Thyroid gland (tissue), 4 donors: ENCODE measurements at regions not wholly inside any gene's neighbourhood (a gene's known extent, or its start where the extent isn't known, plus 50 kb on each side); places are given as distances from the start of the nearest gene placed in this dataset.

ENCODE experiments used
- DNase-seq, 2 donors: peaks; one replicate each; pipeline ENCODE4 v3.0.0-alpha.2; 2019
- H3K27ac ChIP-seq, 3 donors: fragments of 200-600 bp; sonication (generic); 1 replicate in 2 of 3; 2 replicates in 1 of 3; pipeline ENCODE4 v1.5.1; 2016 to 2019; ENCODE audit warnings: mild to moderate bottlenecking in 1 of 3, moderate library complexity in 1 of 3
- H3K27me3 ChIP-seq: fragments of 200-600 bp; sonication (generic); one replicate; pipeline ENCODE4 v1.5.1; 2019
- H3K36me3 ChIP-seq, 2 donors: fragments of 200-600 bp; sonication (generic); one replicate each; pipeline ENCODE4 v1.5.1; 2016 to 2019
- H3K4me1 ChIP-seq, 2 donors: fragments of 200-600 bp; sonication (generic); one replicate each; pipeline ENCODE4 v1.5.1; 2017 to 2019
- H3K4me3 ChIP-seq, 3 donors: fragments of 200-600 bp; sonication (generic); replicated peaks in 1 of 3; 1 replicate in 2 of 3; 2 replicates in 1 of 3; pipeline ENCODE4 v1.5.1; 2016; ENCODE audit warnings: mild to moderate bottlenecking in 1 of 3
- H3K9me3 ChIP-seq: fragments of 200-600 bp; sonication (generic); one replicate; pipeline ENCODE4 v1.5.1; 2017
- POLR2A ChIP-seq, 2 donors: fragments of 450-650 bp; IDR thresholded peaks; one replicate each; pipeline ENCODE4 v1.6.1; 2017; ENCODE audit warnings: antibody characterized with exemption in 2 of 2, mild to moderate bottlenecking in 2 of 2, moderate library complexity in 1 of 2
- WGBS, 2 donors: methylation state at CpG; one replicate each; pipeline ENCODE4 v1.1.5; 2017; 5-methylcytosine and 5-hydroxymethylcytosine counted together
- intact Hi-C: fragments of 100-400 bp; cut with DNase I; formaldehyde crosslinking; loops from one replicate; pipeline ENCODE4 v1.15.1; 2023
- TF ChIP-seq, protein P1 (sequence below), 6 experiments: fragments of 200-600 bp in 3 of 6; fragments of 450-650 bp in 3 of 6; sonication (generic) in 3 of 6; IDR thresholded peaks; one replicate each; pipeline ENCODE4 v1.5.1; 2016 to 2019; ENCODE audit warnings: antibody characterized with exemption in 6 of 6, mild to moderate bottlenecking in 2 of 6, inconsistent platforms in 1 of 6, moderate library complexity in 1 of 6

GRCh38 chr22:47284360-47284759 lies 521.9 kb downstream of the TBC1D22A start:
- Histone ChIP-seq H3K4me1 (peaks cover 23 to 46% of the 10 kb centered on the region in 2 donors), H3K4me3 (no peak overlapping the region), H3K27ac (no peak overlapping the region), H3K9me3 (no peaks in the 10 kb centered on the region), H3K27me3 (no peaks in the 10 kb centered on the region), H3K36me3 (no peaks in the 10 kb centered on the region)
- no peak for DNase-seq
- TF ChIP-seq, protein P1, sequence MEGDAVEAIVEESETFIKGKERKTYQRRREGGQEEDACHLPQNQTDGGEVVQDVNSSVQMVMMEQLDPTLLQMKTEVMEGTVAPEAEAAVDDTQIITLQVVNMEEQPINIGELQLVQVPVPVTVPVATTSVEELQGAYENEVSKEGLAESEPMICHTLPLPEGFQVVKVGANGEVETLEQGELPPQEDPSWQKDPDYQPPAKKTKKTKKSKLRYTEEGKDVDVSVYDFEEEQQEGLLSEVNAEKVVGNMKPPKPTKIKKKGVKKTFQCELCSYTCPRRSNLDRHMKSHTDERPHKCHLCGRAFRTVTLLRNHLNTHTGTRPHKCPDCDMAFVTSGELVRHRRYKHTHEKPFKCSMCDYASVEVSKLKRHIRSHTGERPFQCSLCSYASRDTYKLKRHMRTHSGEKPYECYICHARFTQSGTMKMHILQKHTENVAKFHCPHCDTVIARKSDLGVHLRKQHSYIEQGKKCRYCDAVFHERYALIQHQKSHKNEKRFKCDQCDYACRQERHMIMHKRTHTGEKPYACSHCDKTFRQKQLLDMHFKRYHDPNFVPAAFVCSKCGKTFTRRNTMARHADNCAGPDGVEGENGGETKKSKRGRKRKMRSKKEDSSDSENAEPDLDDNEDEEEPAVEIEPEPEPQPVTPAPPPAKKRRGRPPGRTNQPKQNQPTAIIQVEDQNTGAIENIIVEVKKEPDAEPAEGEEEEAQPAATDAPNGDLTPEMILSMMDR (IDR thresholded peaks at IDR 0.05), result no peak
- no peak for TF ChIP-seq POLR2A (IDR thresholded peaks at IDR 0.05)
- 83 to 96% methylated on average over 6 of the region's 8 CpGs for WGBS, 2 donors
- intact Hi-C loops, result no loop called here

DNA sequence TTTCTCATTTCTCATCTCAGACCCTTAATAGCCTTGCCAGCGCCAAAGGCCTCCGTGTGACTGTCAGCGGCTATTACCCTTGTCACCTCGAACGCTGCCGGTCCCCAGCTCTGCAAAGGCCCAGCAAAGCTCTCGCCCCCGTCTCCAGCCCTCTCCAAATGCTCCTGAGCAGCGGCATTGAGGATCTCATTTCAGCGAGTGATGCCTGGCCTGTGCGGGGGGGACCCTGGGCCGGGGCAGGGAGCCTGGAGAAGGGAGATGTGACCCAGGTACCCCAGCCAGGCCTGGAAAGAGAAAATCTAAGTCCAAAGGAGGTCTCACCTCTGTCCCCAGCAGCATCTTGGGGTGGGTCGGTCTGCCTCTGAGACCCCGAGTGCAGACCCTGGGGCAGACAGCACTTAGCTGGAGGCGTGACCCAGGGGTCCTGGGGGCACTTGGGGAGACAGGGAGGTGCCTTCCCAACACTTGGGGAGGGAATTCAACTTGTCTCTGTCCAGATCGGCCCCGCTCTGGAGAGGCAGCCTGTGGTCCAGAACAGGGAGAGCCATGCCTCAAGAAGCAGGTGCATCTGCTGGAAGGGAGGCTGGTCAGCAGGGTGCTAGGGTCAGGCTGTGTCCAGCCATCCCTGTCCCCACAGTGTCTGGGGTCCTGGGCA lies 521.3 kb downstream of the TBC1D22A start:
- H3K27ac ChIP-seq, result no peak overlapping the region
- WGBS, 2 donors, result 78% methylated on average over 16 to 17 of the region's 17 CpGs
- DNase-seq, result no peak
- H3K27me3 ChIP-seq, result no peaks in the 10 kb centered on the region
- H3K4me1 ChIP-seq, result peaks cover 23 to 48% of the 10 kb centered on the region in 2 donors
- intact Hi-C loops, result no loop called here
- H3K36me3 ChIP-seq, result no peaks in the 10 kb centered on the region
- H3K4me3 ChIP-seq, result no peak overlapping the region
- no peak for TF ChIP-seq POLR2A (IDR thresholded peaks at IDR 0.05)
- H3K9me3 ChIP-seq, result no peaks in the 10 kb centered on the region

DNA sequence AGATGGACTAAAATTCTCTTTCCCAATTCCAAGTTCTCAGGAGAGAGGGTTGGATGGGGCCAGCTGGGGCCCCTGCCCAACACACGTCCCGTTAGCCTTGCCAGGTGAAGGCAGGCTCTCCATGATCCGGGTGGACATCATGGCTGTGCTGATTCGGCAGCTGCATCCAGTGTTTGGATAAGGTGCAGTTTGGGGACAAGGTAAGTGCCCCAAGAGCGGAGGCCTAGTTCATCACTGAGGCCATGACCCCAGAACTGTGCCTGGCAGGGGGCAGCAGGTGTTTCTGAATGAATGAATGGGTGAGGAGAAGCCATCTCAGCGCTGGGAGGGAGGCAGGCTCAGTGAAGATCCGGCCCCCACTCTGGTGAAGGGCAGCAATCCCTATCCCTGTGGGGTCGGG lies 520.4 kb downstream of the TBC1D22A start:
- intact Hi-C loops, result no loop called here
- Histone ChIP-seq H3K27me3 (no peaks in the 10 kb centered on the region), H3K9me3 (no peaks in the 10 kb centered on the region), H3K4me1 (peaks cover 23 to 48% of the 10 kb centered on the region in 2 donors), H3K36me3 (no peaks in the 10 kb centered on the region), H3K4me3 (no peak overlapping the region), H3K27ac (peak overlapping the region in 1 of 3 donors; percentile 81)
- DNase-seq, result no peak
- WGBS, 2 donors, result 89 to 90% methylated on average over 5 to 8 of the region's 8 CpGs
- no peak for TF ChIP-seq POLR2A (IDR thresholded peaks at IDR 0.05)
- TF ChIP-seq, protein P1 (IDR thresholded peaks at IDR 0.05), result no peak

GRCh38 chr22:47282366-47282765 lies 519.9 kb downstream of the TBC1D22A start:
- peak overlapping the region in 2 of 3 donors; percentile 81 to 82 for H3K27ac ChIP-seq
- H3K4me3 ChIP-seq, result no peak overlapping the region
- intact Hi-C loops, result no loop called here
- 89 to 97% methylated on average over 8 to 10 of the region's 10 CpGs for WGBS, 2 donors
- TF ChIP-seq, protein P1 (IDR thresholded peaks at IDR 0.05), result no peak
- TF ChIP-seq POLR2A (IDR thresholded peaks at IDR 0.05), result no peak
- DNase-seq, result no peak
- no peaks in the 10 kb centered on the region for H3K36me3 ChIP-seq
- H3K9me3 ChIP-seq, result no peaks in the 10 kb centered on the region
- peaks cover 23 to 45% of the 10 kb centered on the region in 2 donors for H3K4me1 ChIP-seq
- H3K27me3 ChIP-seq, result no peaks in the 10 kb centered on the region

DNA sequence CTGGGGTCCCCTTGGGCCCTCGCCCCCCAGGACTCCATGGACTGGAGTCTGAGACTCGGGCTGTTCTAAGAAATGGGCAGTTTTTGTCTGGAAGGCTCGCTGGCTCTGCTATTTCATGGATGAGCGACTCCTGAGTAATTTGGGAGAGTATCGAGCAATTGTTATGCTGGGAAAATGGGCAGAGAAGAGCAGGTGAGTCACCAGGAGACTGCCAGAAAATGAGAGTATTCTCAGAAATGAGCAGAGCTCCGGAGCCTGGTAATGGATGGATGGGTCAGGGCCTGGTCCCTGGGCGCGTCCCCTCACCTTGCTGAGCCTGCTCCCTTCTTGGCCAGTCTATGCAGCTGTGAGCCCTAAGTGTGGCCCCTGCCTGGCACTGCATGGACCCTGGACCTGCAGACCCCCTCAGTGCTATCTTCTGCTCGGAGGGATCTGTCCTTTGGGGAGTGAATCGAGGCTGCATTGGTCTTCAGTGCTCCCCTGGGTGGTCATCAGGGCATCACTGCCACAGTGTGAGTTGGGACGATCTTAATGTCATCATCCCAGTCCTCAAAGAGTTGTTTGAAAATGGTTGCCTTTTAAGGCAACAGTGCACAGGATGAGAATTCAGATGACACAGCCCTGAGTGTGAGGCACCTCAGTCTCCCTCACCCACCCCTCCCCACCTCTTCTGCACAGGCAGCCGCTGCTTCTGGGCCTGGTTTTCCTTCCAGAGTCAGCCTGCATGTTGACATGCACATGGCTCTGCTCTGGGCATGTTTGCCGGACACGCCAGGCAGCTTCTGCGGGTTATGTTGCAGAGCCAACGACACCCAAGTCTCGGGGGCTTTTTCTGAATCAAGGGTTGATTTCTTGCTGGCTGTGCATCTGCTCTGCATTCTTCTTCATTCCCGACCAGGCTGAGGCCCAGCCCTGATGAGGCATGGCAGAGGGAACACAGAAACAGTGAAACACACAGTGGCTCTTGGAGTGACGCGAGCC lies 519.0 kb downstream of the TBC1D22A start:
- Histone ChIP-seq H3K27ac (peak overlapping the region; percentile 69 to 82 (median 81)), H3K27me3 (no peaks in the 10 kb centered on the region), H3K4me3 (no peak overlapping the region), H3K9me3 (no peaks in the 10 kb centered on the region), H3K36me3 (no peaks in the 10 kb centered on the region), H3K4me1 (peaks cover 25 to 46% of the 10 kb centered on the region in 2 donors)
- DNase-seq, result peak; percentile 74
- TF ChIP-seq POLR2A (IDR thresholded peaks at IDR 0.05), result no peak
- TF ChIP-seq, protein P1 (IDR thresholded peaks at IDR 0.05), result no peak
- intact Hi-C loops, result no loop called here
- 66 to 67% methylated on average over 20 of the region's 20 CpGs for WGBS, 2 donors
